Small intestine (tissue), 7 donors: ENCODE measurements at regions not wholly inside any gene's neighbourhood (a gene's known extent, or its start where the extent isn't known, plus 50 kb on each side); places are given as distances from the start of the nearest gene placed in this dataset.

Experiments used
- DNase-seq, 2 donors: peaks; one replicate each; pipeline versions ENCODE4 v3.0.0 to v3.0.0-alpha.2; 2013
- FAIRE-seq: peaks from 2 replicates; lab custom pipeline; 2012; peaks lifted over from hg19 to GRCh38; lab: Jason Lieb, UNC
- H3K27ac ChIP-seq, 3 donors: one replicate each; pipeline ENCODE4 v1.5.1; 2013; ENCODE audit warnings: low read length in 2 of 3, mild to moderate bottlenecking in 2 of 3, control low read depth in 1 of 3, inconsistent platforms in 1 of 3, low read depth in 1 of 3, moderate library complexity in 1 of 3
- H3K27me3 ChIP-seq, 3 donors: one replicate each; pipeline ENCODE4 v1.6.1; 2013; ENCODE audit warnings: low read length in 3 of 3, inconsistent platforms in 1 of 3; ENCODE audit not compliant: control insufficient read depth in 3 of 3, insufficient read depth in 3 of 3
- H3K36me3 ChIP-seq, 3 donors: one replicate each; pipeline ENCODE4 v1.6.1; 2013; ENCODE audit warnings: low read length in 3 of 3, inconsistent platforms in 1 of 3, low read depth in 1 of 3, mild to moderate bottlenecking in 1 of 3, moderate library complexity in 1 of 3; ENCODE audit not compliant: control insufficient read depth in 3 of 3, insufficient read depth in 2 of 3
- H3K4me1 ChIP-seq, 3 donors: one replicate each; pipeline ENCODE4 v1.6.1; 2013; ENCODE audit warnings: low read length in 2 of 3, inconsistent platforms in 1 of 3, low read depth in 1 of 3, mild to moderate bottlenecking in 1 of 3, moderate library complexity in 1 of 3; ENCODE audit not compliant: control insufficient read depth in 3 of 3, insufficient read depth in 2 of 3
- H3K4me3 ChIP-seq, 3 donors: one replicate each; pipeline ENCODE4 v1.5.1; 2013; ENCODE audit warnings: low read length in 3 of 3, control low read depth in 1 of 3, inconsistent platforms in 1 of 3, low read depth in 1 of 3, mild to moderate bottlenecking in 1 of 3, moderate library complexity in 1 of 3
- H3K9me3 ChIP-seq, 2 donors: one replicate each; pipeline ENCODE4 v1.6.1; 2013; ENCODE audit warnings: low read depth in 1 of 2, low read length in 1 of 2; ENCODE audit not compliant: control insufficient read depth in 2 of 2, insufficient read depth in 1 of 2
- WGBS, 3 donors: extraction: QIAGEN DNeasy Blood & Tissue Kit; methylation state at CpG; one replicate each; pipeline ENCODE4 v1.1.7; 2013; 5-methylcytosine and 5-hydroxymethylcytosine counted together
- donor health status: healthy with polysubstance abuse.
- donor health status: control.
- donor health status: control.
- donor health status: Bipolar disorder and iron deficiency.
- donor health status: healthy.

GRCh38 chr6:137434640-137435039 is 59.6 kb downstream of the OLIG3 start:
- 75 to 88% (median 76%) methylated on average over 4 of the region's 4 CpGs for WGBS, 3 donors
- peaks cover 0 to 6% (median 0%) of the 10 kb centered on the region in 3 donors for H3K27me3 ChIP-seq
- H3K27ac ChIP-seq = no peak overlapping the region
- no peaks in the 10 kb centered on the region for H3K36me3 ChIP-seq
- no peak overlapping the region for H3K4me3 ChIP-seq
- H3K4me1 ChIP-seq = no peaks in the 10 kb centered on the region
- no peak for DNase-seq
- FAIRE-seq = no peak
- no peaks in the 10 kb centered on the region for H3K9me3 ChIP-seq

GRCh38 chr6:137432054-137432611 is 62.1 kb downstream of the OLIG3 start:
- no peaks in the 10 kb centered on the region for H3K4me1 ChIP-seq

GRCh38 chr6:137430954-137431353 is 63.2 kb downstream of the OLIG3 start:
- H3K36me3 ChIP-seq = no peaks in the 10 kb centered on the region
- no peak overlapping the region for H3K4me3 ChIP-seq
- no peak overlapping the region for H3K27ac ChIP-seq
- FAIRE-seq (no peak), DNase-seq (no peak)
- peaks cover 0 to 6% (median 0%) of the 10 kb centered on the region in 3 donors for H3K27me3 ChIP-seq
- H3K9me3 ChIP-seq = no peaks in the 10 kb centered on the region
- 79 to 93% (median 88%) methylated on average over 4 of the region's 4 CpGs for WGBS, 3 donors
- no peaks in the 10 kb centered on the region for H3K4me1 ChIP-seq

More at GRCh38 chr6:137432054-137432611, 62.1 kb downstream of the OLIG3 start:
- no peaks in the 10 kb centered on the region for H3K9me3 ChIP-seq
- no peak for DNase-seq
- no peaks in the 10 kb centered on the region for H3K36me3 ChIP-seq
- H3K27ac ChIP-seq = no peak overlapping the region
- FAIRE-seq = no peak
- H3K27me3 ChIP-seq = peaks cover 0 to 6% (median 0%) of the 10 kb centered on the region in 3 donors
- 77 to 81% (median 81%) methylated on average over 4 of the region's 4 CpGs for WGBS, 3 donors
- no peak overlapping the region for H3K4me3 ChIP-seq

GRCh38 chr6:137427656-137428290 is 66.4 kb downstream of the OLIG3 start:
- WGBS, 3 donors = 77 to 83% (median 80%) methylated on average over 7 of the region's 7 CpGs
- Histone ChIP-seq H3K4me3 (no peak overlapping the region), H3K36me3 (no peaks in the 10 kb centered on the region), H3K27ac (no peak overlapping the region), H3K27me3 (no peaks in the 10 kb centered on the region), H3K9me3 (no peaks in the 10 kb centered on the region), H3K4me1 (no peaks in the 10 kb centered on the region)
- DNase-seq (no peak), FAIRE-seq (no peak)

GRCh38 chr6:137426007-137426689 is 68.0 kb downstream of the OLIG3 start:
- H3K4me3 ChIP-seq = no peak overlapping the region
- H3K36me3 ChIP-seq = no peaks in the 10 kb centered on the region
- FAIRE-seq (no peak), DNase-seq (no peak)
- WGBS, 3 donors = 61 to 69% (median 61%) methylated on average over 2 of the region's 2 CpGs
- no peaks in the 10 kb centered on the region for H3K9me3 ChIP-seq
- no peaks in the 10 kb centered on the region for H3K27me3 ChIP-seq
- H3K27ac ChIP-seq = no peak overlapping the region
- no peaks in the 10 kb centered on the region for H3K4me1 ChIP-seq

GRCh38 chr6:137424251-137424650 is 69.9 kb downstream of the OLIG3 start:
- Histone ChIP-seq H3K4me1 (no peaks in the 10 kb centered on the region), H3K36me3 (no peaks in the 10 kb centered on the region), H3K9me3 (no peaks in the 10 kb centered on the region), H3K27me3 (no peaks in the 10 kb centered on the region), H3K4me3 (no peak overlapping the region), H3K27ac (no peak overlapping the region)
- FAIRE-seq = no peak
- 52 to 83% (median 67%) methylated on average over 3 of the region's 3 CpGs for WGBS, 3 donors
- no peak for DNase-seq

GRCh38 chr6:137423451-137424168 is 70.6 kb downstream of the OLIG3 start:
- no peaks in the 10 kb centered on the region for H3K9me3 ChIP-seq
- H3K36me3 ChIP-seq = no peaks in the 10 kb centered on the region
- no peak overlapping the region for H3K27ac ChIP-seq
- no peak overlapping the region for H3K4me3 ChIP-seq
- no peaks in the 10 kb centered on the region for H3K4me1 ChIP-seq
- DNase-seq (no peak), FAIRE-seq (no peak)
- WGBS, 3 donors = 72 to 91% (median 85%) methylated on average over 3 of the region's 3 CpGs
- no peaks in the 10 kb centered on the region for H3K27me3 ChIP-seq

- peaks cover 0 to 3% (median 0%) of the 10 kb centered on the region in 3 donors for H3K4me1 ChIP-seq
- WGBS, 3 donors = 84 to 89% (median 87%) methylated on average over 2 of the region's 2 CpGs
- H3K4me3 ChIP-seq = no peak overlapping the region
- no peak overlapping the region for H3K27ac ChIP-seq
- DNase-seq (no peak), FAIRE-seq (no peak)
- no peaks in the 10 kb centered on the region for H3K27me3 ChIP-seq
- no peaks in the 10 kb centered on the region for H3K36me3 ChIP-seq
- H3K9me3 ChIP-seq = no peaks in the 10 kb centered on the region
Observed at GRCh38 chr6:137417396-137417795, 76.8 kb downstream of the OLIG3 start.
